HCT116 (cell line): ENCODE measurements at regions not wholly inside any gene's neighbourhood (a gene's known extent, or its start where the extent isn't known, plus 50 kb on each side); places are given as distances from the start of the nearest gene placed in this dataset.
"Not testable (repeated sequence)": the region's sequence is repeated elsewhere in the genome, so short reads cannot be mapped to it uniquely, and the experiment has no call there.

ENCODE experiments used
- ATAC-seq: fragments of 200-7000 bp; cut with Tn5 transposase; 2 replicates; pipeline ENCODE4 v1.9.1; 2020; ENCODE audit warnings: mild to moderate bottlenecking, moderate library complexity
- BruUV-seq: library from RNA; stranded (reverse); fragments of 400-500 nt; replicated peaks from 2 replicates; lab custom pipeline; 2021; lab: Mats Ljungman, UMichigan
- CTCF ChIA-PET: fragments of 300-600 bp; sonication (Branson Sonifier 250); formaldehyde crosslinking; loops from one replicate; lab custom pipeline; 2021; ENCODE audit warnings: antibody characterized with exemption; lab: Charles Lee
- POLR2A ChIA-PET: fragments of 300-600, 350-600 bp; sonication (Branson Sonifier 250); formaldehyde crosslinking; loops from one replicate; lab custom pipeline; 2021; ENCODE audit warnings: antibody characterized with exemption; lab: Charles Lee
- RAD21 ChIA-PET, 2 experiments: fragments of 300-600 bp; sonication (Branson Sonifier 250); formaldehyde crosslinking; loops; one replicate each; lab custom pipeline; 2023; ENCODE audit warnings: low total read pairs in 2 of 2; ENCODE audit not compliant: uncharacterized antibody in 2 of 2, unreplicated experiment in 2 of 2, low non-redundant PET in 1 of 2; lab: Charles Lee
- DNase-seq: peaks from one replicate; pipeline ENCODE4 v3.0.0-alpha.2; 2010; ENCODE audit warnings: low read depth, low spot score
- H2AFZ ChIP-seq: fragments of 200-600 bp; shearing (Covaris generic), sonication (generic); 2 replicates; pipeline ENCODE4 v1.6.1; 2017; ENCODE audit warnings: low read depth, mixed run types, mixed read lengths, antibody characterized with exemption, low read length; ENCODE audit not compliant: poor library complexity, severe bottlenecking
- H3K27ac ChIP-seq: 2 replicates; pipeline ENCODE4 v1.5.1; 2012; ENCODE audit warnings: low read depth, low read length
- H3K27me3 ChIP-seq: fragments of 200-600 bp; sonication (generic); 2 replicates; pipeline ENCODE4 v1.6.1; 2016; ENCODE audit warnings: mixed run types, low read length, mixed read lengths; ENCODE audit not compliant: insufficient read depth
- H3K36me3 ChIP-seq, 2 experiments: fragments of 200-500 bp in 1 of 2; fragments of 200-600 bp in 1 of 2; sonication (Bioruptor generic) in 1 of 2; sonication (generic) in 1 of 2; 2 replicates each; pipeline versions ENCODE4 v1.5.1 to v1.6.1; 2014 to 2016; ENCODE audit warnings: low read length in 2 of 2, inconsistent platforms in 1 of 2, mixed read lengths in 1 of 2, mixed run types in 1 of 2; ENCODE audit not compliant: insufficient read depth in 2 of 2, control insufficient read depth in 1 of 2
- H3K4me1 ChIP-seq, 2 experiments: fragments of 200-600 bp in 1 of 2; sonication (generic) in 1 of 2; 2 replicates each; pipeline versions ENCODE4 v1.5.1 to v1.6.1; 2012 to 2017; ENCODE audit warnings: low read length in 2 of 2, inconsistent platforms in 1 of 2, mild to moderate bottlenecking in 1 of 2, mixed read lengths in 1 of 2, mixed run types in 1 of 2, moderate library complexity in 1 of 2; ENCODE audit not compliant: insufficient read depth in 2 of 2, control insufficient read depth in 1 of 2
- H3K4me2 ChIP-seq: fragments of 200-600 bp; sonication (generic); 2 replicates; pipeline ENCODE4 v1.6.1; 2017; ENCODE audit warnings: mixed run types, low read length, mixed read lengths
- H3K4me3 ChIP-seq, 2 experiments: fragments of 200-600 bp in 1 of 2; sonication (generic) in 1 of 2; replicated peaks in 1 of 2; 2 replicates each; pipeline ENCODE4 v1.5.1; 2011 to 2016; ENCODE audit warnings: low read length in 2 of 2, control low read depth in 1 of 2, low read depth in 1 of 2, mild to moderate bottlenecking in 1 of 2, mixed read lengths in 1 of 2, mixed run types in 1 of 2
- H3K79me2 ChIP-seq: fragments of 200-600 bp; sonication (generic); 2 replicates; pipeline ENCODE4 v1.6.1; 2017; ENCODE audit warnings: mild to moderate bottlenecking, mixed run types, low read length, moderate library complexity, mixed read lengths; ENCODE audit not compliant: insufficient read depth
- H3K9ac ChIP-seq: fragments of 200-600 bp; sonication (generic); 2 replicates; pipeline ENCODE4 v1.6.1; 2016; ENCODE audit warnings: low read length, mixed read lengths
- H3K9me2 ChIP-seq: fragments of 200-600 bp; sonication (generic), shearing (Covaris generic); 2 replicates; pipeline ENCODE4 v1.6.1; 2017; ENCODE audit warnings: mixed run types, mild to moderate bottlenecking, moderate library complexity; ENCODE audit not compliant: insufficient read depth
- H3K9me3 ChIP-seq, 2 experiments: fragments of 200-500 bp in 1 of 2; fragments of 200-600 bp in 1 of 2; sonication (Bioruptor generic) in 1 of 2; sonication (generic) in 1 of 2; 2 replicates each; pipeline ENCODE4 v1.6.1; 2014 to 2017; ENCODE audit warnings: low read length in 2 of 2, mixed read lengths in 2 of 2, inconsistent platforms in 1 of 2, low read depth in 1 of 2, mild to moderate bottlenecking in 1 of 2, mixed run types in 1 of 2, moderate library complexity in 1 of 2; ENCODE audit not compliant: control insufficient read depth in 1 of 2, insufficient read depth in 1 of 2
- H4K20me1 ChIP-seq: fragments of 200-600 bp; sonication (generic), shearing (Covaris generic); 2 replicates; pipeline ENCODE4 v1.6.1; 2017; ENCODE audit warnings: mixed run types, mild to moderate bottlenecking, moderate library complexity; ENCODE audit not compliant: insufficient read depth
- EGR1 ChIP-seq: IDR thresholded peaks from 2 replicates; pipeline ENCODE4 v1.6.1; 2012; ENCODE audit warnings: low read depth
- ELF1 ChIP-seq: IDR thresholded peaks from 2 replicates; pipeline ENCODE4 v1.6.1; 2012; ENCODE audit warnings: low read depth, borderline replicate concordance
- JUND ChIP-seq: IDR thresholded peaks from 2 replicates; pipeline ENCODE4 v1.6.1; 2012
- POLR2A ChIP-seq: IDR thresholded peaks from 2 replicates; pipeline ENCODE4 v1.7.0; 2011; ENCODE audit warnings: borderline replicate concordance; ENCODE audit not compliant: insufficient read depth, insufficient read length; ENCODE audit errors: extremely low read depth
- POLR2AphosphoS5 ChIP-seq: IDR thresholded peaks from 2 replicates; pipeline ENCODE4 v1.6.1; 2011; ENCODE audit warnings: mild to moderate bottlenecking, low read depth, low read length, moderate library complexity
- RAD21 ChIP-seq: IDR thresholded peaks from 2 replicates; pipeline ENCODE4 v1.6.1; 2012; ENCODE audit warnings: low read depth, mild to moderate bottlenecking
- SP1 ChIP-seq: IDR thresholded peaks from 2 replicates; pipeline ENCODE4 v1.6.1; 2012; ENCODE audit warnings: low read depth
- SRF ChIP-seq: IDR thresholded peaks from 2 replicates; pipeline ENCODE4 v1.6.1; 2012; ENCODE audit warnings: low read depth
- ZFX ChIP-seq: fragments of 450-650 bp; IDR thresholded peaks from 2 replicates; pipeline ENCODE4 v1.6.1; 2017
- intact Hi-C: fragments of 100-400 bp; cut with micrococcal nuclease; formaldehyde crosslinking; loops from 2 replicates; pipeline ENCODE4 v1.10.0; 2022

DNA sequence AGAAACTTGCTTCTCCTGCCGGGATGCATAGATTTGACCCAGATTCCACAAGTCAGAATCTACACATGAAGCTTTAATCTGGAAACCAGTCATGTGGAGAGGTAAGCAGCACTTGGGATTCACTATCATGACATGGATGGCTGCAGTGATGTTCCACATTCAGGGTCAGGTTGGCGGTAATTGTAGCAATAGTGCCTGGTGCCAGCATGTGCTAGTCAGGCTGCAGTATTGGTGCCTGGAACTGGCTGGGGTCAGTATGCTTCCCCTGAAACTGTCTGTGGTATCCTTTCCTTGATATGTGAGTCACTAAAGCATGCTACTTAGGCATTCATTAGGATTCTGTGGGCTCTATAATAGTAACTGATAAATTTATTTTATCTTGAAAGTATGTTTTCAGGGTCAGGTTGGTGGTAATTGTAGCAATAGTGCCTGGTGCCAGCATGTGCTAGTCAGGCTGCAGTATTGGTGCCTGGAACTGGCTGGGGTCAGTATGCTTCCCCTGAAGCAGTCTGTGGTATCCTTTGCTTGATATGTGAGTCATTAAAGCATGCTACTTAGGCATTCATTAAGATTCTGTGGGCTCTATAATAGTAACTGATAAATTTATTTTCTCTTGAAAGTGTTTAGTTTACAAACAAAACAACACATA, 1439.2 kb downstream of the ZPLD1 start:
- intact Hi-C loops = no loop called here
- BruUV-seq = no TSS peak
- H3K9me2 ChIP-seq = no peaks in the 10 kb centered on the region

DNA sequence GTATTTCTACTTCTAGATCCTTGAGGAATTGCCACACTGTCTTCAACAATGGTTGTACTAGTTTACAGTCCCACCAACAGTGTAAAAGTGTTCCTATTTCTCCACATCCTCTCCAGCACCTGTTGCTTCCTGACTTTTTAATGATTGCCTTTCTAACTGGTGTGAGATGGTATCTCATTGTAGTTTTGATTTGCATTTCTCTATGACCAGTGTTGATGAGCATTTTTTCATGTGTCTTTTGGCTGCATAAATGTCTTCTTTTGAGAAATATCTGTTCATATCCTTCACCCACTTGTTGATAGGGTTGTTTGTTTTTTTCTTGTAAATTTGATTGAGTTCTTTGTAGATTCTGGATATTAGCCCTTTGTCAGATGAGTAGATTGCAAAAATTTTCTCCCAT, 1447.0 kb downstream of the ZPLD1 start:
- DNase-seq, CTCF ChIA-PET, H3K4me1 ChIP-seq, ATAC-seq, RAD21 ChIA-PET, H3K36me3 ChIP-seq, POLR2A ChIA-PET, intact Hi-C loops, H3K9ac ChIP-seq, BruUV-seq, H3K4me3 ChIP-seq, H3K9me2 ChIP-seq, H3K9me3 ChIP-seq, H4K20me1 ChIP-seq, H2AFZ ChIP-seq, H3K27ac ChIP-seq, H3K4me2 ChIP-seq, H3K79me2 ChIP-seq, H3K27me3 ChIP-seq: not testable (repeated sequence)

More for the DNA sequence above, 1439.2 kb downstream of the ZPLD1 start:
- H3K27me3 ChIP-seq = no peaks in the 10 kb centered on the region
- H3K4me2 ChIP-seq = no peak overlapping the region
- POLR2A ChIA-PET = no interaction called here
- H3K79me2 ChIP-seq = no peaks in the 10 kb centered on the region
- DNase-seq = no peak
- no peak overlapping the region for H3K9ac ChIP-seq
- no peak overlapping the region for H3K4me3 ChIP-seq
- no peaks in the 10 kb centered on the region for H3K36me3 ChIP-seq
- H3K9me3 ChIP-seq = no peaks in the 10 kb centered on the region
- RAD21 ChIA-PET = no interaction called here
- H2AFZ ChIP-seq = no peak overlapping the region
- CTCF ChIA-PET = no interaction called here
- TF ChIP-seq ELF1 (no peak), ZFX (no peak), EGR1 (no peak), POLR2AphosphoS5 (no peak), JUND (no peak), SP1 (no peak), RAD21 (no peak), SRF (no peak), POLR2A (no peak)
- ATAC-seq = no peak
- H3K4me1 ChIP-seq = no peaks in the 10 kb centered on the region
- no peaks in the 10 kb centered on the region for H4K20me1 ChIP-seq
- no peak overlapping the region for H3K27ac ChIP-seq
